GM12875 (cell line): ENCODE measurements at regions not wholly inside any gene's neighbourhood (a gene's known extent, or its start where the extent isn't known, plus 50 kb on each side); places are given as distances from the start of the nearest gene placed in this dataset.

Source experiments
- H3K4me3 ChIP-seq: one replicate; pipeline ENCODE4 v1.5.1; 2011; ENCODE audit warnings: low read depth, low read length, control low read depth
- TF ChIP-seq, protein P1 (sequence below): IDR thresholded peaks from 2 replicates; pipeline ENCODE4 v1.5.1; 2011; ENCODE audit warnings: low read depth, mild to moderate bottlenecking, control low read depth, inconsistent platforms, low read length, moderate library complexity, borderline replicate concordance; ENCODE audit not compliant: insufficient read depth

DNA sequence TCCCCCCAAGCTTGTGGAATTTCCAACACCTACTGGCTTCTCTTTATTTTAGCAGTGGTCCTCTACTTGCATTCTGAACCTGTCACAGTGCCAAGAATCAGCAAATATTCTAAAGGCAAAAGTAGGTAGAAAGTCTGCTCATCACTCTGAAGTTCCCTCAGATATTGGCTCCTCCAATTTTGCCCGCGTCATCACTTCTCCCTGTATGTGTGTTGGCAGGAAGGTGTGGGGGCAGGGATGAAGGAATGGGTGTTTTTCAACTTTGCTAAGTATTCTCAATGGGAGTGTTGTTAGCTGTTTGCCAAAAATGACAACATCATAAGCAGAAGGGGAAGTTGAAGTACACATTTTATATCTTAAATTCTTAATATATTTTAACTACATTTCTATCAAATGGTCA, 226.2 kb downstream of the POLR1F start:
- TF ChIP-seq, protein P1, sequence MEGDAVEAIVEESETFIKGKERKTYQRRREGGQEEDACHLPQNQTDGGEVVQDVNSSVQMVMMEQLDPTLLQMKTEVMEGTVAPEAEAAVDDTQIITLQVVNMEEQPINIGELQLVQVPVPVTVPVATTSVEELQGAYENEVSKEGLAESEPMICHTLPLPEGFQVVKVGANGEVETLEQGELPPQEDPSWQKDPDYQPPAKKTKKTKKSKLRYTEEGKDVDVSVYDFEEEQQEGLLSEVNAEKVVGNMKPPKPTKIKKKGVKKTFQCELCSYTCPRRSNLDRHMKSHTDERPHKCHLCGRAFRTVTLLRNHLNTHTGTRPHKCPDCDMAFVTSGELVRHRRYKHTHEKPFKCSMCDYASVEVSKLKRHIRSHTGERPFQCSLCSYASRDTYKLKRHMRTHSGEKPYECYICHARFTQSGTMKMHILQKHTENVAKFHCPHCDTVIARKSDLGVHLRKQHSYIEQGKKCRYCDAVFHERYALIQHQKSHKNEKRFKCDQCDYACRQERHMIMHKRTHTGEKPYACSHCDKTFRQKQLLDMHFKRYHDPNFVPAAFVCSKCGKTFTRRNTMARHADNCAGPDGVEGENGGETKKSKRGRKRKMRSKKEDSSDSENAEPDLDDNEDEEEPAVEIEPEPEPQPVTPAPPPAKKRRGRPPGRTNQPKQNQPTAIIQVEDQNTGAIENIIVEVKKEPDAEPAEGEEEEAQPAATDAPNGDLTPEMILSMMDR: no peak
- H3K4me3 ChIP-seq: no peak overlapping the region

DNA sequence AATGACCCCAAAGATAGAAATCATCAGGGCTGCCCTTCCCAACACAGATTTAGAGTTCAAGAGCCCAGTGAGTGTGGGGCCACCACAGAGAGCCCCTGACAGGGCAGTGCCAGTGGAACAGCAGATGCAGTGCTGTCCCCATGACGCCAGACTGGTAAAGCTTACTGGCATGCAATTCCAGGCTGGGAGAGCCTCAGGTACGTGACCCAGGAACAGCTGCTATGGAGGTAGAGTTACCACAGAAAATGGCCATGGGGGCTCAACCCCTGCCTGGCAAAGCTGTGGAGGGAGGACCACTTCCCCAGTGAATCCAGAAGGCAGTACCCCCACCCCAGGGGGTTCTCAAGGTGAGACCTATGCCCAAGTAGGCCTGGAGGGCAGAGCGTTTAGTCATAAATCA, 228.5 kb downstream of the POLR1F start:
- H3K4me3 ChIP-seq: no peak overlapping the region
- TF ChIP-seq, protein P1: no peak

DNA sequence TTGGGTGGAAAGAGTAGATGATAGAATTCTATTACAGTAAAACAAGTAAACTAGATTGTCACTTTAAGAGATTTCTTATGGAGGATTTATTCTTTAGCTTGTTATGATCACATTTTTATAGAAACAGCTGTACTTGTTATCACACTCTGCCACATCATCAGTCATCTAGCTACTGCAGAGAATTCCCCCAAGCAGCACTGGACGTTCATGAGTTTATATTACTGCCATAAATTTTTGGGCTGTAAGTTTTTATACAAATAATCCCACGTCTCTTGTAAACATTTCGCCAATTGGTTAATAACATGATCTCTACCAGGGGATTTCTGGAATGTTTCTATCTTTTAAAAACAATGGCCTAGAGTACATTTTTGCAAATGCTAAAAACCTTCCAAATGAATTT, 238.8 kb downstream of the POLR1F start:
- TF ChIP-seq, protein P1: no peak
- no peak overlapping the region for H3K4me3 ChIP-seq

DNA sequence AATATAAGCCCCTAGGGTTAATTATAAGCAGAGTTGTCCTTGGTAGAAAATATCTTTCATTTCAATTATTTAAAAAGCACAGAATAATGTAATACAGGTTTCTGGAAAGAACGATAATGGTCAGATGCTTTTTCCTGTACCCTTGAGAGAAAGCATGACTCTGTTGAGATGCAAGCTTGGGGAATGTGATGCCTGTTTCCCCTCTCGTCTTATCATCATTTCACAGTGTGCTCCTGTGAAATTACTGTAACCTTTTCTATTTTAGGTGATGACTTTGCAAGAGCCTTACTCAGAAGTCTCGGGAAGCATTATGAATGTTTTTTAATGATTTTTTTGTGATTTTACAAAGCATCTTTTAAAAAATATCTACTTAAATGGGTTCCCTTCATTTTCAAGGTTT, 243.0 kb downstream of the POLR1F start:
- no peak overlapping the region for H3K4me3 ChIP-seq

DNA sequence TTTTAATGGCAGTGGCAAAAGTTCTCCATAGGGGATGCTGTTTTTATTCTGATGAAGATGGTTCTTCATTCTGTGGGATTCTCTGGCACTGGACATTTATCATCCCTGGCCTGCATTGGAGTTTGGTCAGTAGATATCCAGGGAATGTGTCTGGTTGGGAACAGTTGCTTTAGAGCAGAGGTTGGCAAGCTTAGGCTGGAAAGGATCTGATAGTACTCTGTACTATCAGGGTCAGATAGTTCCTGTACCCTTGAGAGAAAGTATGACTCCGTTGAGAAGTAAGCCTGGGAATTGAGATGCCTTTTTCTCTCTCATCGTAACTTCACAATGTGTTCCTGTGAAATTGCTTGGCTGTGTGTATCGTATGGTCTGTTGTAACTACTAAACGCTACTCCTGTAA, 244.1 kb downstream of the POLR1F start:
- H3K4me3 ChIP-seq: no peak overlapping the region
- TF ChIP-seq, protein P1: no peak

More for the DNA sequence above, 243.0 kb downstream of the POLR1F start:
- TF ChIP-seq, protein P1: no peak

DNA sequence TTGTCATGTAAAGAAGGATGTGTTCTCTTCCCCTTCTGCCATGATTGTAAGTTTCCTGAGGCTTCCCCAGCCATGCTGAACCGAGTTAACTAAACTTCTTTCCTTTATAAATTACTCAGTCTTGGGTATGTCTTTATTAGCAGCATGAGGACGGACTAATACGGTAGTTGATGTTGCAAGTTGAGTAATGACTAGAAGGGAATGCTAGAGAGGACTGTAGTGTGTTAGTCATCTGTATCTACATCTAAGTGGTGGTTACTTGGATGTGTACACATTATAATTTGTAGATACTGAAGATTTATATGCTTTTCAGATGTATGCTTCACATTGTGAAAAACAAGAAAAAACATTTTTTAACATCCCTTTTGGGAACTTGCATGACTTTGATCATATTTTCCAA, 244.6 kb downstream of the POLR1F start:
- TF ChIP-seq, protein P1: no peak
- H3K4me3 ChIP-seq: no peak overlapping the region

DNA sequence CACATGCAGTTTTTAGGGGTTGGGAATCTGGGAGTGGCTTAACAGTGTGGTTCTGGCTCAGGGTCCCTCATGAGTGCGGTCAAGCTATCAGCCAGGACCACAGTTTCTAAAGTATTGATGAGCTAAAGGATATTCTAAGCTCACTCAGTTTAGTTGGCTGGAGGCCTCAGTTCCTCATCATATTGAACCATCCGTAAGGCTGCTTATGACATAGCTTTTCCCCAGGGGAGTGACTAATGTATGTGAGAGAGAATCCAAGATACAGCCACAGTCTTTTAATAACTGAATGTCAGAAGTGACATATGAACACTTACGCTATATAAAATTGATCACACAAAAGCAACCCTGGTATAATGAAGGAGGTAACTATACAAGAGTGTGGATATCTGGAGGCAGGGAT, 245.3 kb downstream of the POLR1F start:
- no peak overlapping the region for H3K4me3 ChIP-seq
- TF ChIP-seq, protein P1: no peak
